CD4-positive, CD25-positive, alpha-beta regulatory T cell (primary cell): ENCODE measurements at regions not wholly inside any gene's neighbourhood (a gene's known extent, or its start where the extent isn't known, plus 50 kb on each side); places are given as distances from the start of the nearest gene placed in this dataset.
"Not testable (repeated sequence)": the region's sequence is repeated elsewhere in the genome, so short reads cannot be mapped to it uniquely, and the experiment has no call there.

Experiments
- ATAC-seq, 2 donors: fragments of 150-1000 bp; cut with Tn5 transposase; one replicate each; pipeline ENCODE4 v1.10.0; 2021; ENCODE audit warnings: low read depth in 2 of 2, moderate number of reproducible peaks in 2 of 2, moderate library complexity in 1 of 2
- DNase-seq, 3 donors: peaks; one replicate each; pipeline versions ENCODE4 v3.0.0 to v3.0.0-alpha.2; 2012 to 2022; ENCODE audit warnings: mixed read lengths in 1 of 3
- H3K27ac ChIP-seq: one replicate; pipeline ENCODE4 v1.7.0; 2013; ENCODE audit warnings: mild to moderate bottlenecking, low read length; ENCODE audit not compliant: insufficient read depth, poor library complexity, severe bottlenecking
- H3K27me3 ChIP-seq: one replicate; pipeline ENCODE4 v1.7.0; 2013; ENCODE audit warnings: low read length; ENCODE audit not compliant: control insufficient read depth, insufficient read depth
- H3K36me3 ChIP-seq: one replicate; pipeline ENCODE4 v1.7.0; 2013; ENCODE audit warnings: mild to moderate bottlenecking, low read length, moderate library complexity; ENCODE audit not compliant: control insufficient read depth, insufficient read depth
- H3K4me1 ChIP-seq: 2 replicates; pipeline ENCODE4 v1.7.0; 2013; ENCODE audit warnings: mild to moderate bottlenecking, low read length; ENCODE audit not compliant: insufficient read depth, control insufficient read depth, poor library complexity, severe bottlenecking
- H3K4me3 ChIP-seq: one replicate; pipeline ENCODE4 v1.7.0; 2013; ENCODE audit warnings: low read depth, mild to moderate bottlenecking, low read length, moderate library complexity
- H3K9me3 ChIP-seq, 2 experiments: 1 replicate in 1 of 2; 2 replicates in 1 of 2; pipeline ENCODE4 v1.7.0; 2013; ENCODE audit warnings: low read length in 2 of 2, mild to moderate bottlenecking in 1 of 2, moderate library complexity in 1 of 2; ENCODE audit not compliant: control insufficient read depth in 2 of 2
- H3K27ac Mint-ChIP-seq, 3 donors: one replicate each; pipeline ENCODE4 v1.8.0; 2020 to 2022; ENCODE audit warnings: mild to moderate bottlenecking in 3 of 3, mixed read lengths in 3 of 3, moderate library complexity in 2 of 3
- H3K27me3 Mint-ChIP-seq: one replicate; pipeline ENCODE4 v1.8.0; 2022; ENCODE audit warnings: mild to moderate bottlenecking, mixed read lengths
- H3K36me3 Mint-ChIP-seq: one replicate; pipeline ENCODE4 v1.8.0; 2020; ENCODE audit warnings: mixed read lengths
- H3K4me1 Mint-ChIP-seq, 4 donors: one replicate each; pipeline ENCODE4 v1.8.0; 2020 to 2022; ENCODE audit warnings: mixed read lengths in 4 of 4, mild to moderate bottlenecking in 1 of 4
- H3K4me3 Mint-ChIP-seq, 4 donors: one replicate each; pipeline ENCODE4 v1.8.0; 2020 to 2022; ENCODE audit warnings: mild to moderate bottlenecking in 4 of 4, mixed read lengths in 4 of 4, moderate library complexity in 3 of 4
- H3K9me3 Mint-ChIP-seq, 7 donors: one replicate each; pipeline ENCODE4 v1.8.0; 2020 to 2022; ENCODE audit warnings: mixed read lengths in 7 of 7, mild to moderate bottlenecking in 3 of 7, moderate library complexity in 2 of 7

DNA sequence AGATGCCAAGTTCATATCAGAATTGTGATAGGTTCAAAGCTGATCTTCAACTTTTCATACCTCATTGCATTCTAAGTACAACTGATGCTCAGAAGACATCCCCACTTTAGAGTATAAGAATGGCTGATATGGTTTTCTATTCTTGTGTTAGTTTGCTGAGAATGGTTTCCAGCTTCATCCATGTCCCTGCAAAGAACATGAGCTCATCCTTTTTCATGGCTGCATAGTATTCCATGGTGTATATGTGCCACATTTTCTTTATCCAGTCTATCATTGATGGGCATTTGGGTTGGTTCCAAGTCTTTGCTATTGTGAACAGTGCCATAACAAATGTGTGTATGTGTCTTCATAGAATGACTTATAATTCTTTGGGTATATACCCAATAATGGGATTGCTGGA is 184.5 kb upstream of the RBM19 start:
- ATAC-seq, result not testable (repeated sequence)

DNA sequence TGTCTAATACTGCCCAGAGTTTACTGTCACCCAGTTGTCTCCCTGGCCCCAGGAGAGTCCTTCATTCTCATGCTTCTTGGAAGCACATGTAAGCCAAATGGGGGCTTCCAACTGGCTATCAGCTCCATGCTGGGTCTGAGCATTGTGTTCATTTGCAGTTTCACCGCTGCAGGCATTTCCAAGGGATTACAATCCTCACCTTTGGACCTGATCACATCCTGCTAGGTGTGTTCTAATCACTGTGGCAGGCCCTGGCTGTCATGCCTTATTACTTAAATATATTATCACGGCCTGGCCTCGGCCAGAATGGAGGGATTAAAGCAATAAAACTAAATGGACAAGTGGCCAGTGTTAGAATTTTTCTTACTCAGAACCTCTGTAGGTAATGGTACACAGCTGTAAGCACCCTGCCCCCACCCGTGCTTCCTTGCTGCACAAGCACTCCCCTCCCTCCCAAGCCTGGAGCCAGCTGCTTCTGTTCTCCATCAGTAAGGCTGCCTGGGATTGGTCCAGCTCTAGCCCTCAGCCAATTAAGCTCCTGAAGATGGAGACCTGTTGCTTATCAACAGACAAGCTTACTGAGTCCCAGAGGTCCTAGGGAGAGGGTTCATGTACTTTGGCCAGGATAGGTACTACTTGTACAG is 175.9 kb upstream of the RBM19 start:
- no peaks in the 10 kb centered on the region for H3K4me1 Mint-ChIP-seq
- Histone ChIP-seq H3K4me3 (no peak overlapping the region), H3K9me3 (no peaks in the 10 kb centered on the region), H3K4me1 (no peaks in the 10 kb centered on the region), H3K27me3 (no peaks in the 10 kb centered on the region), H3K36me3 (no peaks in the 10 kb centered on the region), H3K27ac (no peak overlapping the region)
- no peak overlapping the region for H3K4me3 Mint-ChIP-seq
- no peak for ATAC-seq
- no peak overlapping the region for H3K27ac Mint-ChIP-seq
- H3K36me3 Mint-ChIP-seq, result no peaks in the 10 kb centered on the region
- peaks cover 0 to 3% (median 0%) of the 10 kb centered on the region in 7 donors for H3K9me3 Mint-ChIP-seq
- no peaks in the 10 kb centered on the region for H3K27me3 Mint-ChIP-seq
- DNase-seq, result no peak

More for the DNA sequence above, 184.5 kb upstream of the RBM19 start:
- H3K4me1 Mint-ChIP-seq, DNase-seq, H3K27ac Mint-ChIP-seq, H3K9me3 Mint-ChIP-seq, H3K27me3 ChIP-seq, H3K27me3 Mint-ChIP-seq, H3K4me1 ChIP-seq, H3K36me3 ChIP-seq, H3K9me3 ChIP-seq, H3K4me3 ChIP-seq, H3K27ac ChIP-seq, H3K4me3 Mint-ChIP-seq, H3K36me3 Mint-ChIP-seq: not testable (repeated sequence)

GRCh38 chr12:114140576-114140975 is 174.5 kb upstream of the RBM19 start:
- no peak for ATAC-seq
- Histone ChIP-seq H3K27ac (no peak overlapping the region), H3K4me3 (no peak overlapping the region), H3K9me3 (no peaks in the 10 kb centered on the region), H3K4me1 (no peaks in the 10 kb centered on the region), H3K27me3 (no peaks in the 10 kb centered on the region), H3K36me3 (no peaks in the 10 kb centered on the region)
- Mint-ChIP-seq H3K27me3 (no peaks in the 10 kb centered on the region), H3K9me3 (peaks cover 0 to 3% (median 0%) of the 10 kb centered on the region in 7 donors), H3K27ac (no peak overlapping the region), H3K36me3 (no peaks in the 10 kb centered on the region), H3K4me1 (no peaks in the 10 kb centered on the region), H3K4me3 (no peak overlapping the region)
- no peak for DNase-seq

DNA sequence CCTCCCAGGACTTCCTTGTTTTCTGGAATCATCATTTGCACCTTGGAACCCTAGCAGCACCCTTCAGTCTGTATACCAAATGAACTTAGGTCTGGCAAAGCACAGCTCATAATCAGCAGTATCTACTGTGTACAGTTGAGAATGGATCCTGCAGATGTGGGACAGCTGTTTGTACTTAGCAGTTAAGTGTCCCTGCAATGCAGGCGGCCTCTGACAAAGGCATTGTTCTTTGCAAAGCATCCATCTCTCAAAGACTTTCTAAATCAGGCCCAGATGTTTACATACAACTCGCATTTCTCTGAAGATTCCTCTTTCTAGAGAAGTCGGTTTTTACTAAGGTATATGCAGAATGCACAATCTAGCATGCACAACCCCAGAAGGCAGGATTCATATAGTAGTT is 170.5 kb upstream of the RBM19 start:
- no peaks in the 10 kb centered on the region for H3K36me3 Mint-ChIP-seq
- Histone ChIP-seq H3K27me3 (no peaks in the 10 kb centered on the region), H3K27ac (no peak overlapping the region), H3K4me3 (no peak overlapping the region), H3K9me3 (no peaks in the 10 kb centered on the region), H3K36me3 (no peaks in the 10 kb centered on the region), H3K4me1 (no peaks in the 10 kb centered on the region)
- H3K4me3 Mint-ChIP-seq, result no peak overlapping the region
- H3K4me1 Mint-ChIP-seq, result no peaks in the 10 kb centered on the region
- DNase-seq, result no peak
- no peak for ATAC-seq
- H3K27ac Mint-ChIP-seq, result no peak overlapping the region
- no peaks in the 10 kb centered on the region for H3K27me3 Mint-ChIP-seq
- H3K9me3 Mint-ChIP-seq, result peaks cover 0 to 2% (median 0%) of the 10 kb centered on the region in 7 donors

DNA sequence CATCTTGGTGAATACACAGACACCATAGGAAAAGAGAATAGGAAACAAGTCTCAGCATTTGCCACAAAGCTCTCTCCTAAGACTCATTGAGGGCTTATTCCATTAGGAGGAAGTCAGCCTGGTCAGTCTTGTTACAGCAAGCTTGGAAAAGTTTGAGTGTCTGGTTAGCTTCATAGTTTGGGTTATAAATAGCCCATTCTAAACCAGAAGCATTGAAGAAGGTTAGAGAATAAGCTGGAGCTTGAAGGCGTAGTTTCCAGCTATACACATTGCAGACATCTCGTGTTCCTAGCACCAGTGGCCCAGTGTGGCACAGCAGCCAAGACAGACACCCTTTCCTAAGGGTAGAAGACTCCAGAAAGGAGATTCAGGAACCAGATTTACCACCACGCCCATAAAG is 168.8 kb upstream of the RBM19 start:
- no peaks in the 10 kb centered on the region for H3K4me1 ChIP-seq
- Mint-ChIP-seq H3K27ac (no peak overlapping the region), H3K9me3 (peaks cover 0 to 2% (median 0%) of the 10 kb centered on the region in 7 donors), H3K36me3 (no peaks in the 10 kb centered on the region), H3K27me3 (no peaks in the 10 kb centered on the region), H3K4me1 (no peaks in the 10 kb centered on the region), H3K4me3 (no peak overlapping the region)
- no peak overlapping the region for H3K27ac ChIP-seq
- DNase-seq (no peak), ATAC-seq (no peak)
- no peaks in the 10 kb centered on the region for H3K36me3 ChIP-seq
- H3K4me3 ChIP-seq, result no peak overlapping the region
- H3K27me3 ChIP-seq, result no peaks in the 10 kb centered on the region
- no peaks in the 10 kb centered on the region for H3K9me3 ChIP-seq

- no peak overlapping the region for H3K27ac Mint-ChIP-seq
- H3K27me3 Mint-ChIP-seq, result no peaks in the 10 kb centered on the region
- ATAC-seq, result no peak
- H3K36me3 ChIP-seq, result no peaks in the 10 kb centered on the region
- H3K4me3 ChIP-seq, result no peak overlapping the region
- H3K9me3 ChIP-seq, result no peaks in the 10 kb centered on the region
- no peaks in the 10 kb centered on the region for H3K27me3 ChIP-seq
- no peaks in the 10 kb centered on the region for H3K4me1 ChIP-seq
- no peak overlapping the region for H3K4me3 Mint-ChIP-seq
- H3K36me3 Mint-ChIP-seq, result no peaks in the 10 kb centered on the region
- H3K4me1 Mint-ChIP-seq, result no peaks in the 10 kb centered on the region
- no peak for DNase-seq
- no peak overlapping the region for H3K27ac ChIP-seq
- H3K9me3 Mint-ChIP-seq, result peaks cover 0 to 2% (median 0%) of the 10 kb centered on the region in 7 donors
Observed at GRCh38 chr12:114131824-114132223, 165.7 kb upstream of the RBM19 start.

GRCh38 chr12:114123108-114123507 is 157.0 kb upstream of the RBM19 start:
- H3K36me3 ChIP-seq, result no peaks in the 10 kb centered on the region
- no peak overlapping the region for H3K27ac ChIP-seq
- H3K4me3 ChIP-seq, result no peak overlapping the region
- H3K27me3 Mint-ChIP-seq, result no peaks in the 10 kb centered on the region
- H3K36me3 Mint-ChIP-seq, result no peaks in the 10 kb centered on the region
- H3K27me3 ChIP-seq, result peaks cover 3% of the 10 kb centered on the region
- H3K4me1 Mint-ChIP-seq, result no peaks in the 10 kb centered on the region
- ATAC-seq, result no peak
- H3K9me3 Mint-ChIP-seq, result peaks cover 0 to 2% (median 0%) of the 10 kb centered on the region in 7 donors
- H3K9me3 ChIP-seq, result no peaks in the 10 kb centered on the region
- H3K4me3 Mint-ChIP-seq, result no peak overlapping the region
- no peak overlapping the region for H3K27ac Mint-ChIP-seq
- DNase-seq, result no peak
- H3K4me1 ChIP-seq, result no peaks in the 10 kb centered on the region

GRCh38 chr12:114122016-114122415 is 155.9 kb upstream of the RBM19 start:
- H3K4me1 ChIP-seq, result no peaks in the 10 kb centered on the region
- peaks cover 0 to 2% (median 0%) of the 10 kb centered on the region in 7 donors for H3K9me3 Mint-ChIP-seq
- DNase-seq, result no peak
- no peaks in the 10 kb centered on the region for H3K27me3 Mint-ChIP-seq
- no peak overlapping the region for H3K4me3 ChIP-seq
- H3K36me3 ChIP-seq, result no peaks in the 10 kb centered on the region
- H3K27ac ChIP-seq, result no peak overlapping the region
- ATAC-seq, result no peak
- H3K27me3 ChIP-seq, result peaks cover 3% of the 10 kb centered on the region
- no peaks in the 10 kb centered on the region for H3K36me3 Mint-ChIP-seq
- H3K27ac Mint-ChIP-seq, result no peak overlapping the region
- H3K9me3 ChIP-seq, result no peaks in the 10 kb centered on the region
- H3K4me3 Mint-ChIP-seq, result no peak overlapping the region
- H3K4me1 Mint-ChIP-seq, result no peaks in the 10 kb centered on the region
